Psoas muscle (tissue), 7 donors: ENCODE measurements at regions not wholly inside any gene's neighbourhood (a gene's known extent, or its start where the extent isn't known, plus 50 kb on each side); places are given as distances from the start of the nearest gene placed in this dataset.

Experiments used
- ATAC-seq, 4 donors: fragments of 200-7000 bp; cut with Tn5 transposase; one replicate each; pipeline ENCODE4 v1.9.1; 2020; ENCODE audit warnings: moderate library complexity in 3 of 4, mild to moderate bottlenecking in 2 of 4
- DNase-seq, 2 donors: peaks; one replicate each; pipeline ENCODE4 v3.0.0-alpha.2; 2020
- H3K27ac ChIP-seq: fragments of 200-600 bp; one replicate; pipeline ENCODE4 v1.8.0; 2022
- H3K27me3 ChIP-seq, 3 donors: fragments of 200-600 bp in 1 of 3; one replicate each; pipeline versions ENCODE4 v1.6.1 to v1.8.0; 2013 to 2022; ENCODE audit warnings: low read length in 2 of 3, mild to moderate bottlenecking in 2 of 3, moderate library complexity in 1 of 3; ENCODE audit not compliant: insufficient read depth in 3 of 3
- H3K36me3 ChIP-seq, 2 donors: fragments of 200-600 bp in 1 of 2; one replicate each; pipeline versions ENCODE4 v1.6.1 to v1.8.0; 2013 to 2022; ENCODE audit warnings: low read depth in 1 of 2, mild to moderate bottlenecking in 1 of 2, moderate library complexity in 1 of 2; ENCODE audit not compliant: insufficient read depth in 1 of 2
- H3K4me1 ChIP-seq: fragments of 200-600 bp; one replicate; pipeline ENCODE4 v1.8.0; 2022
- H3K4me3 ChIP-seq: fragments of 200-600 bp; one replicate; pipeline ENCODE4 v1.8.0; 2022; ENCODE audit warnings: mild to moderate bottlenecking
- H3K9me3 ChIP-seq: fragments of 200-600 bp; one replicate; pipeline ENCODE4 v1.8.0; 2022
- CTCF ChIP-seq: fragments of 200-600 bp; IDR thresholded peaks from one replicate; pipeline ENCODE4 v1.8.0; 2022; ENCODE audit warnings: antibody characterized with exemption
- WGBS, 3 donors: extraction: QIAGEN DNeasy Blood & Tissue Kit; methylation state at CpG; one replicate each; pipeline versions ENCODE4 v1.1.6 to v1.1.7; 2013; 5-methylcytosine and 5-hydroxymethylcytosine counted together
- intact Hi-C, 2 donors: fragments of 100-400 bp; cut with DNase I; formaldehyde crosslinking; loops; one replicate each; pipeline versions ENCODE4 v1.11.0 to v1.14.2; 2022
- donor health status: healthy with polysubstance abuse.
- donor health status: DM: no; HTN: no; CAD: no; lungs with moderate emphysema.
- donor health status: Bipolar disorder and iron deficiency.
- donor health status: healthy.
- donor health status: DM: yes; HTN: yes; CAD: no.
- donor health status: DM: no; HTN: no; CAD: no.
- donor health status: DM: yes; HTN: yes; CAD: no.

GRCh38 chr5:6216471-6217075 is 161.8 kb downstream of the MED10 start:
- Histone ChIP-seq H3K27me3 (no peaks in the 10 kb centered on the region), H3K9me3 (no peaks in the 10 kb centered on the region), H3K36me3 (no peaks in the 10 kb centered on the region), H3K4me3 (no peak overlapping the region), H3K27ac (no peak overlapping the region), H3K4me1 (no peaks in the 10 kb centered on the region)
- no peak for TF ChIP-seq CTCF
- WGBS, 3 donors: 82 to 88% (median 87%) methylated on average over 9 of the region's 9 CpGs
- ATAC-seq: no peak
- intact Hi-C loops: no loop called here
- no peak for DNase-seq

DNA sequence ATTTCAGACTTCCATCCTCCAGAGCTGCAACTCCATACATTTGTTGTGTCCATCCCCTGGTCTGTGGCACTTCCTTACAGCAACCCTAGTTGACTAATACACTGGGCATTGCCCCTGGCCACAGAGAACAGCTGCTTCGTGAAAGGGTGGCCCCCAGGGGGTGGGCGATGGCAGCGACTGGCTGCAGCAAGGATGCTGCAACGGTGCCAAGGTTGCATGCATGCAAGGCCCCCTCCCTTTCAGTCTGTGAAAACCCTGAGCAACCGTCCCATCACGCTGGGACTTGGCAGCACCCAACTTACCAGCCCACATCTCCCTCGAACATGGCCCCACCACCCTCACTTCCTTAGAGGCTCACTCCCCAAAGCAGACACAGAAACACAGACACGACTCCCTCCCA is 162.5 kb downstream of the MED10 start:
- 68 to 77% (median 70%) methylated on average over 8 of the region's 8 CpGs for WGBS, 3 donors
- no peaks in the 10 kb centered on the region for H3K36me3 ChIP-seq

GRCh38 chr5:6212244-6212643 is 166.1 kb downstream of the MED10 start:
- ATAC-seq (no peak), DNase-seq (no peak)
- no peaks in the 10 kb centered on the region for H3K4me1 ChIP-seq
- no peaks in the 10 kb centered on the region for H3K9me3 ChIP-seq
- intact Hi-C loops: no loop called here
- 74 to 93% (median 75%) methylated on average over 1 of the region's 1 CpG for WGBS, 3 donors
- no peak overlapping the region for H3K27ac ChIP-seq
- no peaks in the 10 kb centered on the region for H3K27me3 ChIP-seq
- no peaks in the 10 kb centered on the region for H3K36me3 ChIP-seq
- H3K4me3 ChIP-seq: no peak overlapping the region
- TF ChIP-seq CTCF: no peak

More for the DNA sequence above, 162.5 kb downstream of the MED10 start:
- Histone ChIP-seq H3K4me3 (no peak overlapping the region), H3K27ac (no peak overlapping the region), H3K27me3 (no peaks in the 10 kb centered on the region), H3K4me1 (no peaks in the 10 kb centered on the region), H3K9me3 (no peaks in the 10 kb centered on the region)
- ATAC-seq: no peak
- TF ChIP-seq CTCF: no peak
- DNase-seq: no peak
- intact Hi-C loops: no loop called here

DNA sequence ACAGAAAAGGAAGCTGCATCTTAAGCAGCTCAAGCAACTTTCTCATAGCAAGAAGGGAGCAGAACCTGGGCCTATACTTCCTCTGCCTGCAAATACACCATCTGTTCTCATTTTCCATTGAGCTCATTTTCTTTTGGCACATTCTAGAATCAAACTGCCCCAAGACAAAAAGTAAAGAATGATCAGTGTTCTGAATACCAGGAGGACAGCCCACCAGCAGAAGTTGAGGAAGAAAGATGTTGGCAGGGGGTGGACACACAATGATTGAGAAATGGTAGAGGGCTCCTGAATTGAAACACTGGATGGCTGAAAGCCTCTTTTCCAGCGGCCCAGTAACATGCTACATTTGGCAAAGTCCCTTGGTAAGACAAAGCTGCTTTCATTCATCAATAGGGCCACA is 171.8 kb downstream of the MED10 start:
- ATAC-seq (no peak), DNase-seq (no peak)
- H3K4me3 ChIP-seq: no peak overlapping the region
- no peaks in the 10 kb centered on the region for H3K27me3 ChIP-seq
- H3K9me3 ChIP-seq: no peaks in the 10 kb centered on the region
- H3K4me1 ChIP-seq: no peaks in the 10 kb centered on the region
- intact Hi-C loops: loop anchor here in 1 of 2 donors (10.0 kb wide), 2 partner anchors 228 to 368 kb away; no protein-coding TSS in a partner anchor
- 50 to 63% (median 60%) methylated on average over 1 of the region's 1 CpG for WGBS, 3 donors
- H3K36me3 ChIP-seq: no peaks in the 10 kb centered on the region
- no peak for TF ChIP-seq CTCF
- no peak overlapping the region for H3K27ac ChIP-seq

DNA sequence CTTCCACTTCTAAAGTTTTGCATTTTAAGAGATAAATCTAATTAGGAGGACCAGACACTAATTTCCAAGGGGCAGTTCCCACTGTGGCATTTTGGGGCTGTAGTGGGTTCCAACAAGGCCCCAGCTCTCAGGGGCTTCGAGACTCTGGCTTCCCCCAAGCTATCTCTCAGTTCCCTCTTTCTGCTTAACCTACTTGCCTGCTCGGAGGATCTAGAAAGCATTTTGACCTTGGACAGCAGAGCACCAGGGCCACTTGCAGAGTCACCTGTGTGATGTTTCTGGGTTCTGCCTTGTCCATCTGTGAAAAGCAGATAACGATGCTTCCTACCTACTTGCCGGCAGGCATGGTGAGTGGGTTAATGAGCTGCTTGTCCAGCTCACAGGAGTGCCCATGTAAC is 175.4 kb downstream of the MED10 start:
- intact Hi-C loops: loop anchor here in 1 of 2 donors (10.0 kb wide), 2 partner anchors 232 to 372 kb away; no protein-coding TSS in a partner anchor
- H3K4me1 ChIP-seq: no peaks in the 10 kb centered on the region
- H3K27ac ChIP-seq: no peak overlapping the region
- WGBS, 3 donors: 63 to 75% (median 67%) methylated on average over 4 of the region's 4 CpGs
- H3K27me3 ChIP-seq: no peaks in the 10 kb centered on the region
- no peak overlapping the region for H3K4me3 ChIP-seq
- H3K36me3 ChIP-seq: no peaks in the 10 kb centered on the region
- DNase-seq: no peak
- no peak for TF ChIP-seq CTCF
- no peak for ATAC-seq
- no peaks in the 10 kb centered on the region for H3K9me3 ChIP-seq
